Ishikawa (cell line): ENCODE measurements at regions not wholly inside any gene's neighbourhood (a gene's known extent, or its start where the extent isn't known, plus 50 kb on each side); places are given as distances from the start of the nearest gene placed in this dataset.

Experiments used
- CEBPB ChIP-seq: IDR thresholded peaks from 2 replicates; pipeline ENCODE4 v1.6.1; 2012
- CREB1 ChIP-seq: IDR thresholded peaks from 2 replicates; pipeline ENCODE4 v1.6.1; 2012; ENCODE audit warnings: low read depth
- EGR1 ChIP-seq: IDR thresholded peaks from 2 replicates; pipeline ENCODE4 v1.6.1; 2012
- EP300 ChIP-seq: IDR thresholded peaks from 2 replicates; pipeline ENCODE4 v1.6.1; 2012; ENCODE audit warnings: borderline replicate concordance
- FOXM1 ChIP-seq: IDR thresholded peaks from 2 replicates; pipeline ENCODE4 v1.6.1; 2012; ENCODE audit warnings: low read depth, borderline replicate concordance
- MAX ChIP-seq: IDR thresholded peaks from 2 replicates; pipeline ENCODE4 v1.6.1; 2012
- NFIC ChIP-seq: IDR thresholded peaks from 2 replicates; pipeline ENCODE4 v1.6.1; 2012
- RAD21 ChIP-seq: IDR thresholded peaks from 2 replicates; pipeline ENCODE4 v1.6.1; 2012; ENCODE audit warnings: low read depth
- REST ChIP-seq: IDR thresholded peaks from 2 replicates; pipeline ENCODE4 v1.6.1; 2012; ENCODE audit warnings: low read depth, mild to moderate bottlenecking
- TAF1 ChIP-seq: IDR thresholded peaks from 2 replicates; pipeline ENCODE4 v1.6.1; 2012; ENCODE audit warnings: low read depth, mild to moderate bottlenecking
- TCF12 ChIP-seq: IDR thresholded peaks from 2 replicates; pipeline ENCODE4 v1.6.1; 2012; ENCODE audit warnings: low read depth
- TEAD4 ChIP-seq: IDR thresholded peaks from 2 replicates; pipeline ENCODE4 v1.6.1; 2012
- USF1 ChIP-seq: IDR thresholded peaks from 2 replicates; pipeline ENCODE4 v1.6.1; 2012
- YY1 ChIP-seq: IDR thresholded peaks from 2 replicates; pipeline ENCODE4 v1.6.1; 2012; ENCODE audit warnings: low read depth
- ZBTB7A ChIP-seq: IDR thresholded peaks from 2 replicates; pipeline ENCODE4 v1.6.1; 2012; ENCODE audit warnings: low read depth

GRCh38 chr1:94693029-94693428 lies 127.1 kb upstream of the SLC44A3 start:
- no peak for TF ChIP-seq RAD21
- TF ChIP-seq REST, result no peak
- no peak for TF ChIP-seq TEAD4
- no peak for TF ChIP-seq TAF1
- no peak for TF ChIP-seq FOXM1
- TF ChIP-seq ZBTB7A, result no peak
- no peak for TF ChIP-seq MAX
- TF ChIP-seq YY1, result no peak

- TF ChIP-seq USF1, result no peak
- no peak for TF ChIP-seq EP300
- TF ChIP-seq TEAD4, result no peak
These were observed 131.5 kb upstream of the SLC44A3 start for GRCh38 chr1:94688646-94689045.

- TF ChIP-seq TAF1 (no peak), TEAD4 (no peak), RAD21 (no peak), YY1 (no peak), USF1 (no peak), ZBTB7A (no peak), CEBPB (no peak), TCF12 (no peak), MAX (no peak), EP300 (no peak), EGR1 (no peak), CREB1 (no peak), REST (no peak), NFIC (no peak), FOXM1 (no peak)
These were observed 133.3 kb upstream of the SLC44A3 start for GRCh38 chr1:94686882-94687281.

- no peak for TF ChIP-seq NFIC
- no peak for TF ChIP-seq TEAD4
- TF ChIP-seq MAX, result no peak
- no peak for TF ChIP-seq TAF1
- no peak for TF ChIP-seq EP300
- TF ChIP-seq EGR1, result no peak
- TF ChIP-seq ZBTB7A, result no peak
- no peak for TF ChIP-seq YY1
- TF ChIP-seq TCF12, result no peak
- no peak for TF ChIP-seq REST
- no peak for TF ChIP-seq FOXM1
- TF ChIP-seq CEBPB, result no peak
- TF ChIP-seq RAD21, result no peak
- no peak for TF ChIP-seq CREB1
- no peak for TF ChIP-seq USF1
These were observed 135.4 kb upstream of the SLC44A3 start for GRCh38 chr1:94684690-94685250.
